ENCODE measurements at regions not wholly inside any gene's neighbourhood (a gene's known extent, or its start where the extent isn't known, plus 50 kb on each side); places are given as distances from the start of the nearest gene placed in this dataset.

GRCh38 chr4:100948911-100949310 lies 398.4 kb downstream of the PPP3CA start:
- Mint-ChIP-seq H3K4me3 (no peak overlapping the region), H3K4me1 (ENCODE audit: unreplicated experiment) (no peaks in the 10 kb centered on the region), H3K9me3 (no peaks in the 10 kb centered on the region), H3K27ac (no peak overlapping the region), H3K27me3 (no peaks in the 10 kb centered on the region), H3K36me3 (no peaks in the 10 kb centered on the region)
- no peak for TF ChIP-seq CTCF (conservative IDR thresholded peaks at IDR 0.05)
- no peak for DNase-seq (ENCODE audit: extremely low spot score, unreplicated experiment)

- Mint-ChIP-seq H3K36me3 (no peaks in the 10 kb centered on the region), H3K9me3 (no peaks in the 10 kb centered on the region), H3K27ac (no peak overlapping the region), H3K27me3 (no peaks in the 10 kb centered on the region), H3K4me1 (ENCODE audit: unreplicated experiment) (no peaks in the 10 kb centered on the region), H3K4me3 (no peak overlapping the region)
- no peak for DNase-seq (ENCODE audit: extremely low spot score, unreplicated experiment)
- no peak for TF ChIP-seq CTCF (conservative IDR thresholded peaks at IDR 0.05)
Observed at GRCh38 chr4:100945789-100946188, 401.5 kb downstream of the PPP3CA start.

- Mint-ChIP-seq H3K4me3 (no peak overlapping the region), H3K36me3 (no peaks in the 10 kb centered on the region), H3K9me3 (no peaks in the 10 kb centered on the region), H3K27ac (no peak overlapping the region), H3K4me1 (ENCODE audit: unreplicated experiment) (peaks cover 8% of the 10 kb centered on the region), H3K27me3 (no peaks in the 10 kb centered on the region)
- no peak for DNase-seq (ENCODE audit: extremely low spot score, unreplicated experiment)
- TF ChIP-seq CTCF (conservative IDR thresholded peaks at IDR 0.05): no peak
Observed at GRCh38 chr4:100938698-100939097, 408.6 kb downstream of the PPP3CA start.

GRCh38 chr4:100936661-100937375 lies 410.5 kb downstream of the PPP3CA start:
- Mint-ChIP-seq H3K4me3 (no peak overlapping the region), H3K36me3 (no peaks in the 10 kb centered on the region), H3K9me3 (no peaks in the 10 kb centered on the region), H3K4me1 (ENCODE audit: unreplicated experiment) (peaks cover 8% of the 10 kb centered on the region), H3K27me3 (no peaks in the 10 kb centered on the region), H3K27ac (no peak overlapping the region)
- no peak for TF ChIP-seq CTCF (conservative IDR thresholded peaks at IDR 0.05)
- no peak for DNase-seq (ENCODE audit: extremely low spot score, unreplicated experiment)

GRCh38 chr4:100935090-100935489 lies 412.2 kb downstream of the PPP3CA start:
- Mint-ChIP-seq H3K4me3 (no peak overlapping the region), H3K27me3 (no peaks in the 10 kb centered on the region), H3K4me1 (ENCODE audit: unreplicated experiment) (peaks cover 8% of the 10 kb centered on the region), H3K27ac (no peak overlapping the region), H3K9me3 (no peaks in the 10 kb centered on the region), H3K36me3 (no peaks in the 10 kb centered on the region)
- DNase-seq (ENCODE audit: extremely low spot score, unreplicated experiment): no peak
- peak; percentile 44 for TF ChIP-seq CTCF (conservative IDR thresholded peaks at IDR 0.05)

Data from type B pancreatic cell (in vitro differentiated cells).